Embryonic facial prominence (tissue), 1 donor: ENCODE measurements at regions not wholly inside any gene's neighbourhood (a gene's known extent, or its start where the extent isn't known, plus 50 kb on each side); places are given as distances from the start of the nearest gene placed in this dataset.

Source experiments
- DNase-seq: peaks from one replicate; pipeline ENCODE4 v3.0.0-alpha.2; 2016; ENCODE audit errors: extremely low spot score

- DNase-seq: no peak
These were observed 210.1 kb downstream of the LIG4 start for GRCh38 chr13:108005231-108005630.

- DNase-seq: no peak
These were observed 211.7 kb downstream of the LIG4 start for GRCh38 chr13:108003626-108004025.

GRCh38 chr13:108000998-108001397 lies 214.3 kb downstream of the LIG4 start:
- DNase-seq: no peak

GRCh38 chr13:107999751-108000150 lies 215.6 kb downstream of the LIG4 start:
- DNase-seq: no peak

GRCh38 chr13:107994137-107994536 lies 221.2 kb downstream of the LIG4 start:
- DNase-seq: no peak

- no peak for DNase-seq
These were observed 221.9 kb downstream of the LIG4 start for GRCh38 chr13:107993239-107993949.

GRCh38 chr13:107992542-107992941 lies 222.8 kb downstream of the LIG4 start:
- DNase-seq: no peak

GRCh38 chr13:107977071-107977574 lies 238.2 kb downstream of the LIG4 start:
- no peak for DNase-seq

- DNase-seq: no peak
These were observed 238.7 kb downstream of the LIG4 start for GRCh38 chr13:107976628-107977027.

- DNase-seq: no peak
These were observed 240.9 kb downstream of the LIG4 start for GRCh38 chr13:107974409-107974808.

- DNase-seq: no peak
These were observed 245.8 kb downstream of the LIG4 start for GRCh38 chr13:107969546-107969945.

- DNase-seq: no peak
These were observed 246.9 kb downstream of the LIG4 start for GRCh38 chr13:107968470-107968869.

GRCh38 chr13:107964395-107964794 lies 250.9 kb downstream of the LIG4 start:
- no peak for DNase-seq

- no peak for DNase-seq
These were observed 253.3 kb downstream of the LIG4 start for GRCh38 chr13:107961849-107962608.

GRCh38 chr13:107960301-107960700 lies 255.0 kb downstream of the LIG4 start:
- DNase-seq: no peak

GRCh38 chr13:107956889-107957288 lies 258.4 kb downstream of the LIG4 start:
- no peak for DNase-seq

- DNase-seq: no peak
These were observed 273.2 kb downstream of the LIG4 start for GRCh38 chr13:107942030-107942617.

GRCh38 chr13:107941345-107942029 lies 273.8 kb downstream of the LIG4 start:
- DNase-seq: no peak

GRCh38 chr13:107937848-107938247 lies 277.5 kb downstream of the LIG4 start:
- DNase-seq: no peak

GRCh38 chr13:107931056-107931455 lies 284.3 kb downstream of the LIG4 start:
- DNase-seq: no peak

- no peak for DNase-seq
These were observed 286.6 kb downstream of the LIG4 start for GRCh38 chr13:107928762-107929161.

- no peak for DNase-seq
These were observed 287.8 kb downstream of the LIG4 start for GRCh38 chr13:107927557-107927956.
